HG03064 (cell line): ENCODE measurements at regions not wholly inside any gene's neighbourhood (a gene's known extent, or its start where the extent isn't known, plus 50 kb on each side); places are given as distances from the start of the nearest gene placed in this dataset.
"Not testable (repeated sequence)": the region's sequence is repeated elsewhere in the genome, so short reads cannot be mapped to it uniquely, and the experiment has no call there.

ENCODE experiments used
- ATAC-seq: cut with Tn5 transposase; IDR thresholded peaks from one replicate; pipeline ENCODE4 v1.9.1; 2021; ENCODE audit warnings: low read depth; ENCODE audit not compliant: unreplicated experiment

GRCh38 chr3:26438981-26439884, 183.3 kb upstream of the LRRC3B start:
- ATAC-seq = no peak

DNA sequence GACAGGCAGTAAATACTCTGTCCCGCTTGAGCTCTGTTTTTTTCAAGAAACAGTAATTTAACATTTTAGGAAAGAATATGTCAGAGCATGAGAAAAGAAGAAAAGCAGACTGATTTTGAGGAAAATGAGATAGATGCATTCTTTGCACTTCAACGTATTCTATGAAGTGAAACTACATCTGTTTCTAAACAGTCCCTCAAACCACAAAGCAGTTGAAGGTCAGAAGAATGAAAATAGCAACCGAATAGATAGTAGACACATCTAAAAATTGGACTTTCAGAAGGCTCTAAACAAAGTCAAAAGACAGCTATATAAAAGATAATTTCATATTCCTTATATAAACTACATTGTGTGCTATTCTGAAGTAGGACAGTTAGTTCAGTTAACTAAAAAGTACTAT, 172.6 kb upstream of the LRRC3B start:
- ATAC-seq = no peak

- ATAC-seq = no peak
These were observed 170.2 kb upstream of the LRRC3B start for GRCh38 chr3:26452363-26452762.

- no peak for ATAC-seq
These were observed 161.6 kb upstream of the LRRC3B start for GRCh38 chr3:26460985-26461384.

- ATAC-seq = no peak
These were observed 150.2 kb upstream of the LRRC3B start for GRCh38 chr3:26472345-26472744.

- ATAC-seq = no peak
These were observed 147.9 kb upstream of the LRRC3B start for GRCh38 chr3:26474706-26475105.

DNA sequence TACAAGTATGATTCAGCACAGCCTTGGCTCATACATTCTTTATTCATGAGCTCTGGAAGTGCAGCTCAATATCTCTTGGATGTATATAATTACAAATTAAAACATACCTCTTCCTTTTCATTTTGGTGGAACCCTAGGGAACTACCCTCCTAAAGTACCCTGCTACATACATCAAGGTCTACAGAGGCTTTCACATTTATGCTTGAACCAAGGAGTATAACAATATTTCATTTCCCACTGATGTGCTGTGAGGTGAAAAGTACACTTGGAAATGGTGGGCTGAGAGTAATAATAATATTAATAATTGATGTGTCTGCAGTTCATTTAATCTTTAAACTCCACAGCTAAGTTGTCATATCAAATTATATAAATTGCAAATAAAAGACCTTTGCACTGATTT, 142.2 kb upstream of the LRRC3B start:
- ATAC-seq = no peak

DNA sequence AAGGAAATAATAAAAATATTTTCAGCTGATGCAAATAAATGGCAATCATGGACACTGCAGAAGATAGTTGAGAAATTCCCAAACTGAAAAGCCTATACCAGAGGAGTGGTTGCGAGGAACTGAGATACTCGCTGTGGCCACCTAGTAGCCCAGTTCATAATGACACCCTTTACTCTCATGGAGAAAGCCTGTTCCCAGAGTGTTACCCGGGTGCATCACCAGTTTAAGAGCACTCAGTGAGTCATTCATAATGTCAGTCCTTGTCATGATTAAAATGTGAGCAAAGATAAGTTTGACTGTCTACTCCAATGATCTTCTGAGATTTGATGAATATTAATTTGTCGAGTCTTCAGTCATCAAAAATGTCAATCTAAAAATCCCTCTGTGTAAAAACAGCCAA, 138.4 kb upstream of the LRRC3B start:
- ATAC-seq = no peak

GRCh38 chr3:26498271-26498670, 124.3 kb upstream of the LRRC3B start:
- ATAC-seq = no peak

DNA sequence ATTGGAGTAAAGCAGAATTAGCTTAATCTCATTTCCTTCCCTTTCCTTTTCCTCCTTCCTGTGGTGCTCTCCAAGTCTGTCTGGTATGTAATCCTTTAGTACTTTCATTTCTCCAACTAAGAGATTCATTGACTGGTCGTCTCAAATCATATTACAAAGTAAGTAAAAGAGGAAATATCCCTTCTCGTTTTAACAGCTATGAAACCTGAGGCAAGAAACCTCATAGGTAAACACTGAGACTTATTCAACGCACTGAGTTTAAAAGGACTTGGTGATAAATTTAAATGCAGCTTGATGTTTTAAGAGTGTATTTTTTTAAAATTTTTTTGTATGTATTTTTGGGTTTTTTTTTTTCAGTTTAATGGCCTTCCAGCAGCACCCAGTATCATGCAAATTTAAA, 117.2 kb upstream of the LRRC3B start:
- no peak for ATAC-seq

DNA sequence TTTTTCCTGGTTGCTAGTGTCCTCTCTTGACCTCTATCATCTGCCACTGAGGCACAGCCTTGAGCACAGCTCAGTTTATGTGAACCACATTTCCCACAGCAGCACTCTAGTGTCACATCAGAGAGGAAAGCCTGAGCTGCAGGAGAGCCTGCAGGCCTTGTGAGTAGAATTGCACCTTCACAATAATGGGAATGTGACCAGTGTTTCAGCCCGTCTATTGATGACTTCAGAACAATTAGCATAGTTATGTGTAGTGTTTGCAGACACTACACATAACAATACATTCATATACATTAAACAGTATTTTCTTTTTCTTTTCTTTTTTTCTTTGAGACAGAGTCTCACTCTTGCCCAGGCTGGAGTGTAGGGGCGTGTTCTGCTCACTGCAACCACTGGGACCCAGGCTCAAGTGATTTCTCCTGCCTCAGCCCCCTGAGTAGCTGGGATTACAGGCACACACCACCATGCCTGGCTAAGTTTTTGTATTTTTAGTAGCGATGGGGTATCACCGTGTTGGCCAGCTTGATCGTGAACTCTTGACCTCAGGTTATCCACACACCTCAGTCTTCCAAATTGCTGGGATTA, 108.0 kb upstream of the LRRC3B start:
- ATAC-seq = not testable (repeated sequence)

GRCh38 chr3:26515351-26515750, 107.2 kb upstream of the LRRC3B start:
- no peak for ATAC-seq

GRCh38 chr3:26521261-26521660, 101.3 kb upstream of the LRRC3B start:
- no peak for ATAC-seq

GRCh38 chr3:26522919-26523318, 99.7 kb upstream of the LRRC3B start:
- ATAC-seq = no peak

GRCh38 chr3:26525013-26525412, 97.6 kb upstream of the LRRC3B start:
- no peak for ATAC-seq

DNA sequence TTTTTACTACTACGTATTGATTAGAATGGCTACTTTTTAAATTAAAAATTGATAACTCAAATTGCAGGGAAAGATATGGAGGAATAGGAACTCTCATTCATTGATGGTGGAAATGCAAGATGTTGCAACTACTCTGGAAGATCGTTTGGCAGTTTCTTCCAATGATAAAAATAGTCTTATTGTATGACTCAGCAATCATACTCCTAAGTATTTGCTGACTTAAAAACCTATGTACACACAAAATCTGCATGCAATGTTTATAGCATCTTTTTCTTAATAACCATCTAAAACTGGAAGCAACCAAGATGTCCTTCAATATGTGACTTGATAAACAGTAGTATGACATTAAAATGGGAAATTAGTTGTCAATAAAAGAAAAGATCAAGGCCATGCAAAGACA, 87.4 kb upstream of the LRRC3B start:
- ATAC-seq = no peak

DNA sequence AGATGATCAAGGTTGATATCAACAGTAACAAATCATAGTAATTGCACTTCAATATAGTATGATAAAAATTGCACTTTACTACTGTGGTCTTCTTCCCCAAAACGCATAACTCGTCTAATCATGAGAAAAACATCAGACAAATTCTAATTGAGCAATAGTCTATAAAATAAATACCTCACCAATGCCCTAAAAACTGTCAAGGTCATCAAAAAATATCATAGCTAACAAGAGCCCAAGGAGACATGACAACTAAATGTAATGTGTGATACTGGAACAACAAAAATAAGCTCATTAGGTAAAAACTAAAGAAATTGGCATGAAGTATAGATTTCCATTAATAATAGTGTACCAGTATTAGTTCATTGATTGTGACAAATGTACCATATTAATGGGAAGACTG, 85.6 kb upstream of the LRRC3B start:
- no peak for ATAC-seq

DNA sequence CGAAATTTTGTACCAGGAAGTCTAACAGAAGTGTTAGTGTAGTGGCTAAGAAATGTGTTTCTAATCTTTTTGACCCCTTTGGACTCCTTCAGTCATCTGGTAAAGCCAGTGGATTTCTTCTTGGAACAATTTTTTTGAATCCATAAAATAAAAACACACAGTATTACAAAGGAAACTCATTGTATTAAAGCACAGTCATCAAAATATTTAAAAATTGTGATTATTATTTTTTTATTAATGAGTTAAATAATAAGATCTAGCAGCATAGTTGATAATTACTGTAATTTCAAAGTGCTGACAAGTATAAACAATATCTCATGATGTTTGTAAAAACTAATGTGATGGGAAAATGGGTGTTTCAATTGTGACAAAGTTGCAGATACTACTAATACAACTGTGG, 72.2 kb upstream of the LRRC3B start:
- ATAC-seq = no peak

DNA sequence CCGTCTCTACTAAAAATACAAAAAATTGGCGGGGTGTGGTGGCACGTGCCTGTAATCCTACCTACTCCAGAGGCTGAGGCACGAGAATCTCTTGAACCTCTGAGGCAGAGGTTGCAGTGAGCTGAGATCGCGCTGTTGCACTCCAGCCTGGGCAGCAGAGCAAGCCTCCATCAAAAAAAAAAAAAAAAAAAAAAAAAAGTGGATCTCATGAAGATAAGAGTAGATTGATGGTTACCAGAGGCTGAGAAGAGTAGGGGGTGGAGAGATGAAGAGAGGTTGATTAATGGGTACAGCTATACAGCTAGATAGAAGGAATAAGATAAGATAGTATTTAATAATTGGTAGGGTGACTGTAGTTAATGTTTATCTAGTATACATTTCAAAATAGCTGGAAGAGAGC, 65.9 kb upstream of the LRRC3B start:
- ATAC-seq = no peak

DNA sequence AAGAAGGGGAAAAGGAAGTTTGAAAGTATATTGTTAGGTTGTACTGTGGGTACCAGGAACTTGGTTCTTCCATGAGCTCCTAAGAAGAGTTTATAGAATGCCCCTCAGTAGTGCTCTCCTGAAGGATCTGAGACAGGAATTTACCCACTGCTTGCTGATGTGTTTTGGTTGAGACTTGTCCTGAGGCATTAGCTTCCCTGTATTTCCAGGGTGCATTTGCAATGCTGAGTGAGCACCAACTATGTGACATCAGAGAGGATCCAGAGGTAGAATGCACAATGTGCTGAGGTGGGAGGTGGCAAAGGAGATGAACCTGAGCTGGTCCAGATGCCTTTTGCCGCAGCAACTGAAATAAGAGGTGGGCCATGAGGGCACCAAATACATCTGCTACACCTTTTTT, 64.3 kb upstream of the LRRC3B start:
- no peak for ATAC-seq

GRCh38 chr3:26559227-26559626, 63.3 kb upstream of the LRRC3B start:
- ATAC-seq = no peak

DNA sequence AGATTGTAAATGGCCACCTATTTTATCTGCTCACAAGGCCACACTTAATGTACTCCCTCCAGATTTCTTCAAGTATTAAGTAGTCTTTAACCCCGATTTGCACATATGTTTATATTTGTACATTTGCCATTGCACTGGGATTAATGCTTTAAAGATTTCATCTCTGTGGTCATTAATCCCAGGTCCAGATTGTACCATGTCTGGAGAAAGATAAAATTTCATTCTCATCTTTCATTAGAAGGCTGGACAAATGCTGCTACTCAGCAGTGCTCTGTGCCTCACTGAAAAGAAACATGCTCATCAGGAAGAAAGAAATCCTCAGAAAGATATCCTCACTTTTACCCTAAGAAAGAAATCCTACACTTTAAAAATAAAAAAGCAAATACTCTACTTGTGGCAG, 62.5 kb upstream of the LRRC3B start:
- ATAC-seq = no peak
